ENCODE measurements at regions not wholly inside any gene's neighbourhood (a gene's known extent, or its start where the extent isn't known, plus 50 kb on each side); places are given as distances from the start of the nearest gene placed in this dataset.

DNA sequence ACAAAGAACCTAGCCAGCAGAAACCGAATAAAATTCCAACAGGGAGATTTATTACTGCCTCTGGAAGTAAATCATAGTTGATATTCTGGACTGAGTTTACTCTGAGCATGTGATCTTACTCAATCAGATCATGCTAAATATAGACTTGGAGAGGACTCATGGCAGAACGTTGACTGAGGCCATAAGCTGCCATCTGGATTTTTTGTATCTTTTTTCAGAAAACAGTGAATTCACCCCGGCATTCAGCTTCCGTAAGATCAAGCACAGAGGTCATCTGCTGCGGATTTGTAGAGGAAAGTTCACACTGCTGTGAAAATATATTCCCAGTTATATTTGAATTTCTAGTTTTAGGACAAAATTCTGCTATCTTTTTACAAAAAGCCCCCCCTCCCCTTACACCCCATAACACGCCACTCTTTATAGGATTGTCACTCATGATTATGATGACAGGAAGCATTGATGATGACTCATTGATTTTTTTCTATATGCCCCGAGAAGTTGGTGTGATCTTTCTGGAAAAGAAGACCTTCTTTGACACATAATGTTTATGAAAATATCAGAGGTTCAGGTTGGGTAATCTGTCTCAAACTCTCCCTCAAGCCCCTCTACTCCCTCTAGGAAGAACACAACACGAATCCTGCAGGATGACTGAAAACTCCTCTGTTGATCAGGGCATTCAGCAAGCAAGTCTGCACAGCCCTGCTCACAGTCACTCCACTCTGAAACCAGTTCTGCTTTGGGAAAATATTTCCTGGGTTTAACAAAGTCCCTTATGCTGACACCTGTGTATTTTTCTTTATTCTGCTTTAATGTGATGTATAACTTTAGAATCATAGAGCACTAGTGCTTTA, 70.8 kb downstream of the NXNL2 start:
- 46% methylated on average over 8 of the region's 8 CpGs for WGBS
- H3K27ac ChIP-seq (ENCODE audit: low read depth in 1 of 2, low read length in 2 of 2): no peak overlapping the region
- no peaks in the 10 kb centered on the region for H3K36me3 ChIP-seq (ENCODE audit: control insufficient read depth in 4 of 4, insufficient read depth in 3 of 4, low read depth in 1 of 4, low read length in 3 of 4)
- TF ChIP-seq RXRA (IDR thresholded peaks at IDR 0.05) (peak; percentile 11 to 22), NR2F2 (IDR thresholded peaks at IDR 0.05) (peak; percentile 74), SP1 (IDR thresholded peaks at IDR 0.05) (no peak)
- no peak overlapping the region for H3K9ac ChIP-seq (ENCODE audit: low read depth in 1 of 2, low read length in 2 of 2)
- no peak overlapping the region for H3K4me3 ChIP-seq (ENCODE audit: low read depth in 1 of 3, low read length in 3 of 3)
- no peaks in the 10 kb centered on the region for H3K4me1 ChIP-seq (ENCODE audit: control insufficient read depth in 4 of 4, insufficient read depth in 4 of 4, low read length in 3 of 4)
- H3K27me3 ChIP-seq (ENCODE audit: control insufficient read depth in 4 of 4, insufficient read depth in 4 of 4, low read length in 3 of 4): no peaks in the 10 kb centered on the region
- H3K9me3 ChIP-seq (ENCODE audit: control insufficient read depth in 4 of 4, low read length in 3 of 4): no peaks in the 10 kb centered on the region
- no peak for DNase-seq (ENCODE audit: low spot score)

DNA sequence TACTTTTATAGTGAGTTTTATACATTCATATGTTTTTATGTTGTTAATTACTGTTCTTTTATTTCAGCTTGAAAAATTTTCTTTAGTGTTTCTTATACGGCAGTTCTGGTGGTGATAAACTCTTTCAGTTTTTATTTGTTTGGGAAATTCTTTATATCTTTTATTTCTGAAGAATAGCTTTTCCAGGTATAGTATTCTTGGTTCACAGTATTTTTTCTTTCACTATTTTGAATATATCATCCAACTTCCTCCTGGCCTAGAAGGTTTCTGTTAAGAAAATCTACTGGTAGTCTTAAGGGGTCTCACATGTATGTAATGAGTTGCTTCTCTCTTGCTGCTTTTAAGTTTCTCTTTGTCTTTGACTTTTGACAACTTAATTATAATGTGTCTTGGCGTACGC, 79.4 kb downstream of the NXNL2 start:
- H3K36me3 ChIP-seq (ENCODE audit: control insufficient read depth in 4 of 4, insufficient read depth in 3 of 4, low read depth in 1 of 4, low read length in 3 of 4): no peaks in the 10 kb centered on the region
- peaks cover 0 to 6% (median 0%) of the 10 kb centered on the region in 4 donors for H3K9me3 ChIP-seq (ENCODE audit: control insufficient read depth in 4 of 4, low read length in 3 of 4)
- 78% methylated on average over 3 of the region's 3 CpGs for WGBS
- TF ChIP-seq NR2F2 (IDR thresholded peaks at IDR 0.05) (no peak), TAF1 (conservative IDR thresholded peaks at IDR 0.05) (no peak), HNF4G (IDR thresholded peaks at IDR 0.05) (no peak), SP1 (IDR thresholded peaks at IDR 0.05) (no peak), YY1 (IDR thresholded peaks at IDR 0.05) (no peak), HNF4A (conservative IDR thresholded peaks at IDR 0.05) (no peak), JUND (IDR thresholded peaks at IDR 0.05) (no peak), RXRA (IDR thresholded peaks at IDR 0.05) (no peak), EGR1 (IDR thresholded peaks at IDR 0.05; ENCODE audit: low read depth in 2 of 2) (no peak), GABPA (IDR thresholded peaks at IDR 0.05 in 1 of 2, conservative IDR thresholded peaks at IDR 0.05 in 1 of 2) (no peak), RAD21 (IDR thresholded peaks at IDR 0.05) (no peak), FOXA2 (IDR thresholded peaks at IDR 0.05) (no peak), FOXA1 (IDR thresholded peaks at IDR 0.05) (no peak)
- TF ChIP-seq, protein P1, sequence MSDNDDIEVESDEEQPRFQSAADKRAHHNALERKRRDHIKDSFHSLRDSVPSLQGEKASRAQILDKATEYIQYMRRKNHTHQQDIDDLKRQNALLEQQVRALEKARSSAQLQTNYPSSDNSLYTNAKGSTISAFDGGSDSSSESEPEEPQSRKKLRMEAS (IDR thresholded peaks at IDR 0.05): no peak
- TF ChIP-seq, protein P2, sequence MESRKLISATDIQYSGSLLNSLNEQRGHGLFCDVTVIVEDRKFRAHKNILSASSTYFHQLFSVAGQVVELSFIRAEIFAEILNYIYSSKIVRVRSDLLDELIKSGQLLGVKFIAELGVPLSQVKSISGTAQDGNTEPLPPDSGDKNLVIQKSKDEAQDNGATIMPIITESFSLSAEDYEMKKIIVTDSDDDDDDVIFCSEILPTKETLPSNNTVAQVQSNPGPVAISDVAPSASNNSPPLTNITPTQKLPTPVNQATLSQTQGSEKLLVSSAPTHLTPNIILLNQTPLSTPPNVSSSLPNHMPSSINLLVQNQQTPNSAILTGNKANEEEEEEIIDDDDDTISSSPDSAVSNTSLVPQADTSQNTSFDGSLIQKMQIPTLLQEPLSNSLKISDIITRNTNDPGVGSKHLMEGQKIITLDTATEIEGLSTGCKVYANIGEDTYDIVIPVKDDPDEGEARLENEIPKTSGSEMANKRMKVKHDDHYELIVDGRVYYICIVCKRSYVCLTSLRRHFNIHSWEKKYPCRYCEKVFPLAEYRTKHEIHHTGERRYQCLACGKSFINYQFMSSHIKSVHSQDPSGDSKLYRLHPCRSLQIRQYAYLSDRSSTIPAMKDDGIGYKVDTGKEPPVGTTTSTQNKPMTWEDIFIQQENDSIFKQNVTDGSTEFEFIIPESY (IDR thresholded peaks at IDR 0.05): no peak
- TF ChIP-seq, protein P3, sequence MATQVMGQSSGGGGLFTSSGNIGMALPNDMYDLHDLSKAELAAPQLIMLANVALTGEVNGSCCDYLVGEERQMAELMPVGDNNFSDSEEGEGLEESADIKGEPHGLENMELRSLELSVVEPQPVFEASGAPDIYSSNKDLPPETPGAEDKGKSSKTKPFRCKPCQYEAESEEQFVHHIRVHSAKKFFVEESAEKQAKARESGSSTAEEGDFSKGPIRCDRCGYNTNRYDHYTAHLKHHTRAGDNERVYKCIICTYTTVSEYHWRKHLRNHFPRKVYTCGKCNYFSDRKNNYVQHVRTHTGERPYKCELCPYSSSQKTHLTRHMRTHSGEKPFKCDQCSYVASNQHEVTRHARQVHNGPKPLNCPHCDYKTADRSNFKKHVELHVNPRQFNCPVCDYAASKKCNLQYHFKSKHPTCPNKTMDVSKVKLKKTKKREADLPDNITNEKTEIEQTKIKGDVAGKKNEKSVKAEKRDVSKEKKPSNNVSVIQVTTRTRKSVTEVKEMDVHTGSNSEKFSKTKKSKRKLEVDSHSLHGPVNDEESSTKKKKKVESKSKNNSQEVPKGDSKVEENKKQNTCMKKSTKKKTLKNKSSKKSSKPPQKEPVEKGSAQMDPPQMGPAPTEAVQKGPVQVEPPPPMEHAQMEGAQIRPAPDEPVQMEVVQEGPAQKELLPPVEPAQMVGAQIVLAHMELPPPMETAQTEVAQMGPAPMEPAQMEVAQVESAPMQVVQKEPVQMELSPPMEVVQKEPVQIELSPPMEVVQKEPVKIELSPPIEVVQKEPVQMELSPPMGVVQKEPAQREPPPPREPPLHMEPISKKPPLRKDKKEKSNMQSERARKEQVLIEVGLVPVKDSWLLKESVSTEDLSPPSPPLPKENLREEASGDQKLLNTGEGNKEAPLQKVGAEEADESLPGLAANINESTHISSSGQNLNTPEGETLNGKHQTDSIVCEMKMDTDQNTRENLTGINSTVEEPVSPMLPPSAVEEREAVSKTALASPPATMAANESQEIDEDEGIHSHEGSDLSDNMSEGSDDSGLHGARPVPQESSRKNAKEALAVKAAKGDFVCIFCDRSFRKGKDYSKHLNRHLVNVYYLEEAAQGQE (IDR thresholded peaks at IDR 0.05): no peak
- TF ChIP-seq, protein P4, sequence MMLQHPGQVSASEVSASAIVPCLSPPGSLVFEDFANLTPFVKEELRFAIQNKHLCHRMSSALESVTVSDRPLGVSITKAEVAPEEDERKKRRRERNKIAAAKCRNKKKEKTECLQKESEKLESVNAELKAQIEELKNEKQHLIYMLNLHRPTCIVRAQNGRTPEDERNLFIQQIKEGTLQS (IDR thresholded peaks at IDR 0.05): no peak
- TF ChIP-seq, protein P5, sequence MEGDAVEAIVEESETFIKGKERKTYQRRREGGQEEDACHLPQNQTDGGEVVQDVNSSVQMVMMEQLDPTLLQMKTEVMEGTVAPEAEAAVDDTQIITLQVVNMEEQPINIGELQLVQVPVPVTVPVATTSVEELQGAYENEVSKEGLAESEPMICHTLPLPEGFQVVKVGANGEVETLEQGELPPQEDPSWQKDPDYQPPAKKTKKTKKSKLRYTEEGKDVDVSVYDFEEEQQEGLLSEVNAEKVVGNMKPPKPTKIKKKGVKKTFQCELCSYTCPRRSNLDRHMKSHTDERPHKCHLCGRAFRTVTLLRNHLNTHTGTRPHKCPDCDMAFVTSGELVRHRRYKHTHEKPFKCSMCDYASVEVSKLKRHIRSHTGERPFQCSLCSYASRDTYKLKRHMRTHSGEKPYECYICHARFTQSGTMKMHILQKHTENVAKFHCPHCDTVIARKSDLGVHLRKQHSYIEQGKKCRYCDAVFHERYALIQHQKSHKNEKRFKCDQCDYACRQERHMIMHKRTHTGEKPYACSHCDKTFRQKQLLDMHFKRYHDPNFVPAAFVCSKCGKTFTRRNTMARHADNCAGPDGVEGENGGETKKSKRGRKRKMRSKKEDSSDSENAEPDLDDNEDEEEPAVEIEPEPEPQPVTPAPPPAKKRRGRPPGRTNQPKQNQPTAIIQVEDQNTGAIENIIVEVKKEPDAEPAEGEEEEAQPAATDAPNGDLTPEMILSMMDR (IDR thresholded peaks at IDR 0.05; ENCODE audit: low read depth, low read length, missing input control): no peak
- H3K4me1 ChIP-seq (ENCODE audit: control insufficient read depth in 4 of 4, insufficient read depth in 4 of 4, low read length in 3 of 4): no peaks in the 10 kb centered on the region
- peaks cover 0 to 3% (median 0%) of the 10 kb centered on the region in 4 donors for H3K27me3 ChIP-seq (ENCODE audit: control insufficient read depth in 4 of 4, insufficient read depth in 4 of 4, low read length in 3 of 4)
- no peak overlapping the region for H3K9ac ChIP-seq (ENCODE audit: low read depth in 1 of 2, low read length in 2 of 2)
- DNase-seq (ENCODE audit: low spot score): no peak
- H3K27ac ChIP-seq (ENCODE audit: low read depth in 1 of 2, low read length in 2 of 2): no peak overlapping the region
- H3K4me3 ChIP-seq (ENCODE audit: low read depth in 1 of 3, low read length in 3 of 3): no peak overlapping the region

Data from liver (tissue), 8 donors.